Ureter (tissue), 1 donor: ENCODE measurements at regions not wholly inside any gene's neighbourhood (a gene's known extent, or its start where the extent isn't known, plus 50 kb on each side); places are given as distances from the start of the nearest gene placed in this dataset.

Experiments
- DNase-seq: peaks from one replicate; pipeline ENCODE4 v3.0.0-alpha.2; 2020; ENCODE audit warnings: low spot score
- donor health status: DM: yes; HTN: yes; CAD: no.

- DNase-seq: no peak
These were observed 219.5 kb downstream of the PCDH7 start for GRCh38 chr4:30939684-30940083.

DNA sequence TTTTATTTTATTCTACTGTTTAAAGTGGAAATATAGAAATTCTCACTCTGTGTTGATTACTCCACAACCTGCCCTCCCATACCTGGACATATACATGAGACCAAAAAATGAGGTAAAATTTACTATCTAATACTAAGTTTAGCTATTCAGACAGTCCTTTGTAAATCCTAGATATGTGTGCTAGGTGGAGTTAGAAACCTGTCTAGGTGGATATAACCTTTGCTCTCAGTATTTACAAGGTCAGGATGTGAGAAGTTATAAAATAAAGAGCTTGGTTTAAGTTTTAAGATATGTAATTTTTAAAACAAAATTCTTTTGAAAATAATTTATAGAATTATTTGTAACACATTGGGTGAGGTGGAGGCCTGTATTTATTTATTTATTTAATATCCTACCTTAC, 221.5 kb downstream of the PCDH7 start:
- DNase-seq: no peak

DNA sequence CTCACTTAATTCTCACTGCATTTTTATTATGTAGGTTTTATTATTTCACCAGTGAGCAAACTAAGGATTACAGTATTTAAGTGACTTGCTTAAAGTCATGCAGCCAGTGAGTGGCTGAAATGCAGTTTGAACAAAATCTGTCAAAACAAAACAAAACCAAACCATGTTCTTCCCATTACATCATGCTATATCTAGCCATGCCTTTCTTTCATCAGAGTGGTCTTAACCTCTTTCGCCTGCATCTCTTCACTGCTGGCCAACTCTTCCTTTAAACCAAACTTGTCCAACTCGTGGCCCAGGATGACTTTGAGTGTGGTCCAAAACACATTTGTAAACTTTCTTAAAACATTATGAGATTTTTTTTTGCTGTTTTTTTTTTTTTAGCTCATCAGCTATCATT, 223.2 kb downstream of the PCDH7 start:
- DNase-seq: no peak

GRCh38 chr4:30945586-30945985, 225.4 kb downstream of the PCDH7 start:
- no peak for DNase-seq

- DNase-seq: no peak
These were observed 226.1 kb downstream of the PCDH7 start for GRCh38 chr4:30946288-30946687.

DNA sequence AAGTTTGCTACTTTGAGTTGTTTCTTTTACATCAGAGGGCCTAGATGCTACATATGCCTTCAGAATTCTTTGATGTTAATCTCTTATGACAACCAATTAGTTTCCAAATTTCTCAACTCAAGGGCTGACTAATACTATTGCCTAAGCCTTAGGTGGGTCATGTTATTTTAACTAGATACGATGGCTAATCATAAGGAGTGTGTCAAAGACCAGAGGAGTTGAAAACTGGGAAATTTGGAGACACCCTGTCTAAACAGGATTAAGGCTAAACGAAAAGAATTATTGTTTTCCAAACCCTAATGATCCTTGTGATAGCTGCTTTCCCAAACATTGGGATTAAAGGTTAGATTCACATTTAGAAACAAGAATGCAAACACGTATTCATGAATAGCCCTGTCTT, 228.5 kb downstream of the PCDH7 start:
- no peak for DNase-seq

DNA sequence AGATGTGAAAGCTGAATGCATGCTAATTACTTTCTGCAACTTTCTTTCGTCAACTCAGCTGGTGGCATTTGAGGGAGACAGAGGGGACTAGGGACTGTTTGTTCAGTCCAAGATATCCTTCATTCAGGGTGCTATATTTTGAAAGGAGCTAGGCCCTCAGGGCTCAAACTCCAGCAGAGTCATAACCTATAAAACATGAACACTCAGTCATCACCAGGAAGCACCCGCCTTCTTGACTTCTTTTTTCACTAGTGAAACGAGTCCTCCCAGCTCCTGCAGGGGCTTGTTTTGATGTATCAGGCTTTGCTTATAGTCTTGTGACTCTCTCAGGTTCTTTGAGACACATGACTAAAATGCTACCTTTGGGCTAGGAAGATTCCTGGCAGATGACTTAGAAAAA, 230.6 kb downstream of the PCDH7 start:
- DNase-seq: peak; percentile 62

DNA sequence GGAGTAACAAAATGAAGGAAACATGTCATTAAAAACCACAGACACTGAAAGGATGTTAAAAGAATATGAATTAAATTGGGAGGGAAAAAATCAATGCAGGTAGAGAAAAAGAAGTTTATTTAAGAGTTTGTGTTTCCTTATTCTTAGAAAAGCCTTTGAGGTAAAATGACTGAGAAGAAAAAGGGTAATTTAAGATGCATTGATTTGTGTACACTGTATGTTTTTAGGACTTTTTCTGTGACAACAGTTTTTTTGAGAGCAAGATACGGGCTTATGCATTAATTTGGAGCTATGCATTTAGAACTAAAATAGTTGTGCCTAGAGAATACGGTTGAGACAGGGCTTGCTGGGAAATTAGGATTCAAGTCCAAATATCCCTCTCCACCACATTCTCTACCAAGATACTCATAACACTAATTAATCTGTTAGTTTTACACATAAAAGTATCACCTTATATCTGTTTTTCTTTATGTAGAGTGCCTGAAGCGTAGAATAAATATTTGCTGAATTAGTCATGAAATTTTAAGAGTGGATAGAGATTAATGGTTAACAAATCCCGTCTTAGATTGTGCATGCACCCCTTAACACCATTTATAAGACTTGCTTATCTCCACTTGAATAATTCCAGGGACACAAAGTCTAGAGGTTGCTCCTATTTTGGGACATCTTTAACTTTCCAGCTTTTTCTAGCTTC, 232.5 kb downstream of the PCDH7 start:
- DNase-seq: no peak

- no peak for DNase-seq
These were observed 233.6 kb downstream of the PCDH7 start for GRCh38 chr4:30953799-30954198.

DNA sequence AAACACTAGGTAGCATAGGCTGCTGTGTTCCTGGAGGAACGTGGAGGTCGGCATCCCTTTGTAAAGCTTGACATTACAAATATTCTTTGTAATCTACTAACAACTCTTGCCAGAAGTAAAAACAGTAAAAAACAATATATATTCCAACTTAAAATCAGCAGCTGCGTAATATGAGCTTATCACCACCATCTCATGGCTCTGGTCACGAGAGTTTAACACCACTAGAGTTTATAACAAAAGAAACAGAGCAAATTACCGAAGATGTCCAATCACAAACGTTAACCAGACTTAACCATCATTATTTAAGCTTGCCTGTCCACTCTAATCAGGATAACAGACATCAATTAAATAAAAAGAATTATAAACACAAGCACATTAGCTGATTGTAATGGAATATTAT, 236.7 kb downstream of the PCDH7 start:
- no peak for DNase-seq

- DNase-seq: no peak
These were observed 237.5 kb downstream of the PCDH7 start for GRCh38 chr4:30957706-30958105.

GRCh38 chr4:30959781-30960485, 239.8 kb downstream of the PCDH7 start:
- DNase-seq: no peak

- DNase-seq: no peak
These were observed 242.8 kb downstream of the PCDH7 start for GRCh38 chr4:30962939-30963338.

- no peak for DNase-seq
These were observed 248.8 kb downstream of the PCDH7 start for GRCh38 chr4:30968926-30969325.

DNA sequence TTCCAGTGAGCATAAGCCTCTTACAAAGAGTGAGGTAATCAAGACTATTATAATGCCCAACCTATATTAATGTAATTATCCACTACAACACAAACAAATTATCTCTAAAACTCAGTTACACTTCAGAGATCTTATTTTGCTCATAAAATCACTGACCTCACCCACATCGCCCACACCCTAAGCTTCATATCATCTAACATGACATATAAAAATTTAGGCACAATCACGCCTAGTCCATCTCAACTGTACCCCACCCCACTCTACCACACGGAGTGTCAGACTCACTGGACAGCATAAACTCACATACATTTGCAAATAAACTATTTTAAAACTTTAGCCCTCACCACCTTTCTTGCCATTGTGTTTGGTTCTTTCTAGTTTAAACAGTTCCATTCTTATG, 252.4 kb downstream of the PCDH7 start:
- no peak for DNase-seq

DNA sequence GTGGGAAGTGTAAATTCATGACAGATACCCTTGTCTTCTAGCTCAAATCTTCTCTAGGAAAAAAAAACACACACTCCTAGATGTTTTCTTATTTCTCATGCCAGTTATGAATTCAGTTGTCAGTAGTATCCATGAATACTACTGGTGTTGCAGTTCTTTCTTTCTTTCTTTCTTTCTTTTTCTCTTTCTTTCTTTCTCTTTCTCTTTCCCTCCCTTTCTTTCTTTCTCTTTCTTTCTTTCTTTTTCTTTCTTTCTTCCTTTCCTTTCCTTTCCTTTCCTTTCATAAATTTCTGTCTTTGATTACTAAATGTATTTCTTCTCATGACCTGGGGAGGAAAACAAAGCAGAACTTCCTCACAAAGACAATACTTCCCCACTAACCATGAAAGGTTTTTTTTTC, 253.8 kb downstream of the PCDH7 start:
- DNase-seq: no peak

GRCh38 chr4:30979402-30979801, 259.2 kb downstream of the PCDH7 start:
- no peak for DNase-seq

DNA sequence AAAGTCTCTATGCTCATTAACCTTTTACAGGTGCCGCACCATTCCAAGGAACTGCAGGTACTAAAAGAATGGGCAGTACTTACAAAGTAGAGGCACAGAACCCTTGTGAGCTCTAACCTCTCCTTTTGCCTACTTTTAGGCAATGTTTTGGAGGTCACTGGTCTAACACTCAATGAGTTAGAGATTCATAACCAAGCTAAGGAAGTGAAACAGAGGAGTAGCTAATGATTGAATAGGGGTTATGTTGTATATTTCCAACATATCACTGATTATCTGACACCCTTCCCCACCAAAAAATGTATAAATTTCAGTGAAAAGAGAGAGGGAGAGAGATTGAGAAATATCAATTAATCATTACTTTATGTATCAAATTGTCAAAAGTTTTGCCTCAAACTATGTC, 269.3 kb downstream of the PCDH7 start:
- DNase-seq: no peak

GRCh38 chr4:30996841-30997240, 276.7 kb downstream of the PCDH7 start:
- DNase-seq: no peak

GRCh38 chr4:31005037-31005436, 284.9 kb downstream of the PCDH7 start:
- no peak for DNase-seq

- DNase-seq: no peak
These were observed 287.7 kb downstream of the PCDH7 start for GRCh38 chr4:31007858-31008257.

DNA sequence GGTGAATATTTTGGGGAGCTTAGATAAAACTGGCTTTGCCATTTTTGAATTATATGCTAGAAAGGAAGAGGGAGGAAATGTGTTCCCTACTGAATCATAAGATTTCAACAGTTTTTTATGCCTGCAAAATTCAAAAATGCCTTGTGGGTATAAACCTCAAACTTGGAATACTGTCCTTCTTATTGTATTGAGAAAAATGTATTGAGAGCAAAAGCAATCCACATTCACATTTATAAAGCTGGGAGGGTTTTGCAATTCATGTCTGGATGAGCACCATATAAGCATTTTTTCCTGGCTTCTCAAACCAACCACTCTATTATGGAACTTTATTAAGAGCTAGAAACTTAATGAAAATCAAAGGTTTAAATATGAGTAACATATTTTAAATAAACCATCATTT, 289.8 kb downstream of the PCDH7 start:
- no peak for DNase-seq

DNA sequence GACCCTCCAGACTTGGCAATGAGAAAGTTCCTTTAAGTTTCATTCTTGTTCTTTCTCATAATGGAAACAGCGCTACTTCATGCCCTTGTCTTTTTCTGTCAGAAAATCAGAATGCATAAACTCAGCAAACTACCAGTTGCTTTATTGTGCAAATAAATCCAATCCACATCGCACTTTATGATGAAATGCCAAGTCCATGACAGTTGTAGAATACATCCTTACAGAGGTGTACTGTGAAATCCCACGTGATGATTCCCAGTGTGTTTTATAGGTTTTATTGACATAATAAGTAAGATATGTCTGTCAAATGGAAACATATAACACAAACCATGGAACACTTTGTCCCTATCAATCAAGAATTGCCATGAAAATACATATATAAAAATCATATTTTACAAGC, 295.0 kb downstream of the PCDH7 start:
- no peak for DNase-seq
